ENCODE measurements at regions not wholly inside any gene's neighbourhood (a gene's known extent, or its start where the extent isn't known, plus 50 kb on each side); places are given as distances from the start of the nearest gene placed in this dataset.

GRCh38 chr9:18385696-18386490 is 88.1 kb upstream of the ADAMTSL1 start:
- no peak for TF ChIP-seq CTCF (conservative IDR thresholded peaks at IDR 0.05; ENCODE audit: control insufficient read depth, insufficient read depth, low read depth, low read length)
- peak; percentile 57 for DNase-seq (ENCODE audit: low read depth)
- no peak overlapping the region for H3K4me3 ChIP-seq (ENCODE audit: control insufficient read depth, low read depth, low read length)

GRCh38 chr9:18390393-18390792 is 83.6 kb upstream of the ADAMTSL1 start:
- no peak overlapping the region for H3K4me3 ChIP-seq (ENCODE audit: control insufficient read depth, low read depth, low read length)
- TF ChIP-seq CTCF (conservative IDR thresholded peaks at IDR 0.05; ENCODE audit: control insufficient read depth, insufficient read depth, low read depth, low read length) = no peak

GRCh38 chr9:18393340-18394130 is 80.4 kb upstream of the ADAMTSL1 start:
- DNase-seq (ENCODE audit: low read depth) = peak; percentile 99
- no peak for TF ChIP-seq CTCF (conservative IDR thresholded peaks at IDR 0.05; ENCODE audit: control insufficient read depth, insufficient read depth, low read depth, low read length)
- no peak overlapping the region for H3K4me3 ChIP-seq (ENCODE audit: control insufficient read depth, low read depth, low read length)

More at GRCh38 chr9:18390393-18390792, 83.6 kb upstream of the ADAMTSL1 start:
- DNase-seq (ENCODE audit: low read depth) = peak; percentile 82

DNA sequence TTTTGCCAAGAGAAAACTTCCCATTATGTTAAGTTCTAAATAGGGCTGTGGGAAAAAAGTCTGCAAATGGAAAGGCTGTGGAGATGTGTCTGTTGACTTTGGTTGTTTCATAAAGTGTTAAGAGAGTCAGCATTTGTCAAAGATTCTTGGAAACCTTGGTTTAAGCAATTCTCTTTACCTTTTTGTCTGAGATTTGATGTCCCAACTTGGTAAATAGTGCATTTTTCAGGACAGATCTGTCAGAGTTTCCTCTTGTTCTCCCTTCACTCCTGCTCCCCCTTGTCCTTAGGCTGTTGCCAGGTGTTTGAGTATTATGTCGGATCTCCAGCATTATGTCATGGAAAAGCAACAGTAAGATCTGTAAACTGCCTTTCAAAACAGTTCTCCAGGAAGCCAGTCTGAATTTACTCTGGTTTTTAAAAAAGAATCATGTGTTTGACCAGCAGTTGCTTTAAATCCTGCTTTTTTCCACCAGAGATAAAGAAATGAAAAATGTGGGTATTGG is 79.1 kb upstream of the ADAMTSL1 start:
- DNase-seq (ENCODE audit: low read depth) = no peak
- no peak for TF ChIP-seq CTCF (conservative IDR thresholded peaks at IDR 0.05; ENCODE audit: control insufficient read depth, insufficient read depth, low read depth, low read length)
- no peak overlapping the region for H3K4me3 ChIP-seq (ENCODE audit: control insufficient read depth, low read depth, low read length)

GRCh38 chr9:18396102-18396728 is 77.7 kb upstream of the ADAMTSL1 start:
- DNase-seq (ENCODE audit: low read depth) = peak; percentile 54
- H3K4me3 ChIP-seq (ENCODE audit: control insufficient read depth, low read depth, low read length) = no peak overlapping the region
- TF ChIP-seq CTCF (conservative IDR thresholded peaks at IDR 0.05; ENCODE audit: control insufficient read depth, insufficient read depth, low read depth, low read length) = peak; percentile 38

- TF ChIP-seq CTCF (conservative IDR thresholded peaks at IDR 0.05; ENCODE audit: control insufficient read depth, insufficient read depth, low read depth, low read length) = no peak
- DNase-seq (ENCODE audit: low read depth) = no peak
- H3K4me3 ChIP-seq (ENCODE audit: control insufficient read depth, low read depth, low read length) = no peak overlapping the region
Observed at GRCh38 chr9:18397076-18397475, 76.9 kb upstream of the ADAMTSL1 start.
